ENCODE measurements at regions not wholly inside any gene's neighbourhood (a gene's known extent, or its start where the extent isn't known, plus 50 kb on each side); places are given as distances from the start of the nearest gene placed in this dataset.
"Not testable (repeated sequence)": the region's sequence is repeated elsewhere in the genome, so short reads cannot be mapped to it uniquely, and the experiment has no call there.

DNA sequence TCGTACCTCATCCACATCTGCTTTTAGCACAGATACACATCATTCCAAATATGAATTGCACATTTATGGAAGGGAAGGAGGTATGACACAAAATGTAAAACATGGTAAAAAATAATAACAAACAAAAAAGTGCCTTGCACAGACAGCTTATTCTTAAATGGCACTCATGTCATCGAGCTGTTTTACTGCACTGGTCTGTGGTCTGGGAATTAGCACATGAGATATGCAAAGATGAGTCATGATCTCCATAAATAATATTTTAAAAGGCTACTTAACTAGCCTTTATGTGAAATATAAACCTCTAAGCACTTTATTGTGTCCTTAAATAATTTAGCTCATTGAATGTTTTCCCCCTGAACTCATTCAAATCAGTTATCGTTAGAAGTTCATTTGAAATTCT is 142.2 kb upstream of the ZNF385D start:
- FAIRE-seq (no peak), DNase-seq (ENCODE audit: extremely low spot score, insufficient read length, low read depth) (no peak)

DNA sequence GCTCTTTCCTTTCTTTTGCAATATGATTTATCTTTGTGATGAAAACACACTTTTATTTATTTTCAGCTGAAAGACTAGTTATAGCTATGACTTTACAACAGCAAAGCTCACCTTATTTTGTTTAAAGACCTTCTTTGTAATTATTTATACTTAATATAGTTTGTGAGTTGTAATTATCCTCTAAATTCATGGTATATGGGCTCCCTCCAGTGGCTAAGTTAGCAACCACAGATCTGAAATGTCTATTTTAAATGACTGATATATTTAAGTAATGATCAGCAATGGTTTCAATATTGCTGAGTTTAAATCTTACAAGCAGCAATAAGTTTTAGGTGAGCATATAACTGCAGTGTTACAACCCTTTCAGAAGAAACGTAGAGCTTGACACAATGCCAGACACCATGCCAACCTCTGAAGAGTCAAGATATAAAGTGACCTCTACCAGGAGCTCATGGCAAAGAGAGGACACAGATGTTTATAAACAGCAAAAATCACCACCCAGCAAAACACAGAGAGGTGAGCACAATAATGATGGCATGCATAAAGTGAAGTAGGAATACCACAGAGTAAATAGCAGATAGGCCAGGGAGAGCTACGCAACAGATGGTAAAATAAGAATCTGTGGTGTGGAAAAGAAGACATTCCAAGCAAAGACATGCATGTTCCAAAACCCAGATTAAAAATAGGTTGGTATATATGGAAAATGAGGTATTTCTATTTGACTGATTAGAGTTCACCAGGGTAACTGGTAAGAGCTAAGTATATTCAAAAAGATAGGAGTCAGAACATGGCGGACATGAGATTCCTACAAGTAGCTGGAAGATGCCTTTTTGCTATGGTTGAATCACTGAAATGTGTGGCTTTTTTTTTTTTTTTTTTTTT is 143.7 kb upstream of the ZNF385D start:
- no peak for FAIRE-seq
- no peak for DNase-seq (ENCODE audit: extremely low spot score, insufficient read length, low read depth)

DNA sequence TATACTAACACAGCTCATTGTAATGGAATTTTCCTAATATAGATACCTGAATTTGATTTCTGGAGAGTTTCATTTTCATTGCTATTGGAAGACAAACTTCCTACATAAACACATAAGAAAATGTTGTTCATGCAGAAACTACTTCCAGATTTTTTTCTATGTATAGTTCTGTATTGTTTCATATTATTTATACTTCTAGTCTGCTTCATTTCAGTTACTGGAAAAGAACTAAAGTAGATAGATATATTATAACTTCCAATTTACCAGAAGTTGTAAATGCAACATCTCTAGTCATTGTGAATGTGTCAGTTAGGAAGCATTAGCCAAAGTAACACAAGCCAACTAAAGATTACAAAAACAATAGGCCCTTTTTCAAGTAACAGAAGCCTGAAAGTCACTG is 147.3 kb upstream of the ZNF385D start:
- FAIRE-seq = no peak

DNA sequence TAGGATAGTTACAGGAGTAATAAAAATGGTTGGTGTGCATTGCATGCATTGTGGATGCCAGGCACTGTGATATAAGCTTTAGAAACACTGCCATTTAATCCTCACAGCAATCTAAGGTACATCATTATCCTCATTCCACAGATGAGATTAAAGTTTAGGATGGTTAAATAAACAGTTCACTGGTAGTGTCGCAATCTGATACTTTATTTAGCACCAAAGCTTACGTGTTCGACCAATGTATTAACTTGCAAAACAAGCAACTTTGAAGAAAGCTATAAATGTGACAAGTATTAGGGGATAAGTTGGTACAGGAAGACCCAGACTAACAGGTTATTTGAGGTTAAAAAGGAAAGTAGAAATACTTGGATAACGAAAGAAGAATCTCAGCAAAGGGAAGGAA is 150.5 kb upstream of the ZNF385D start:
- DNase-seq (ENCODE audit: extremely low spot score, insufficient read length, low read depth) (no peak), FAIRE-seq (no peak)

More for the DNA sequence above, 147.3 kb upstream of the ZNF385D start:
- no peak for DNase-seq (ENCODE audit: extremely low spot score, insufficient read length, low read depth)

DNA sequence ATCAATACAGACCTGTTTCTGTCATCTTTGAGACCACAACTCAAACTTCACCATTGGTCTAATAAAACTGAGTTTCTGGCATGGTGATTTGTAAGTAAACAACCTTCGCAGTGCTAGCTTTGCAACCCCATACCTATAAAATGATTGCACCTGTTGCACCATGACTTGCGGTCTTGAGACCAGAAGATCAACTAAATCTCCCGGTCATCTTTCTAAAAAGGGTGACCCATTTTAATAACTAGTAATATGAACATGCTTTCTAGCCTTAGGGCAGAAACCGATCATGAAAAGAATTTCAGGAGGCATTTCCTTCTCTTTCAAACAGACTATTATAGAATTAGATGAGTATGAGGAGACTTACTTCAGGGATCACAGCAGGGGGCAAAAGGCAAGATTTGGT is 151.9 kb upstream of the ZNF385D start:
- FAIRE-seq (no peak), DNase-seq (ENCODE audit: extremely low spot score, insufficient read length, low read depth) (no peak)

DNA sequence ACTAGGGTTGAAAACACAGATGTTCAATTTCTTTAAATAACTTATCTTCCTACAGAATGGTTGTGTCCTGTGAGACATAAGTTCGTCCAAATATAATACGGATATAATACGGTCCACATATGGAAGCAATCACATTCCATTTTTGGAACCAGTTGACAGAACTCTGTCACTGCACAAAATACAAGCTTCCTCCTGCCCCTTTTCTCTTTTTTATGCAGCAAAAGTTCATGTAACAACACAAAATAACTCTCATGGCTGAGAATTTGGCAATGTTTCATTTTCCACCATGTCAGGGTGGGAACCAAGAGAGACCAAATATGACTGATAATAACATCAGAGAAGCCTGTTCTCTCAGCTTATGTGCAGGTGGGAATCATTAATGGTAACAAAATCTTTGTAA is 158.1 kb upstream of the ZNF385D start:
- DNase-seq (ENCODE audit: extremely low spot score, insufficient read length, low read depth) (no peak), FAIRE-seq (no peak)

DNA sequence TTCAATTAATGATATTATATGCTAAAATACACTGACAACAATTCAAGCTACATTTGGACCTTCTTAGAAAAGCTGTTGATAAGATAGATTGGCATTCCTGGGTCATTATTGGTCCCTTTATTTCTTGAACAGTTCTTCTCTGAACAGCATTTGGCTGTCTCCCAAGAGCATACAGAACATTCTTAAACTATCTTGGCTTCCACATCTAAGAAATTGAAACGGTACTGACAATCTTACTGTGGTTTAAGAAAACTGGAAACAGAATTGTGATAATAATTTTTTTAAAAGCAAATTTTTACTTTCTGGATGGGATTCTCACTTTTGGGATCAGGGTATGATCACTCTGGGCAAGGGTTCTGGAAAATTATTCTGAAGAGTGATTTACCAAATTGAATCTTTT is 161.7 kb upstream of the ZNF385D start:
- no peak for FAIRE-seq

DNA sequence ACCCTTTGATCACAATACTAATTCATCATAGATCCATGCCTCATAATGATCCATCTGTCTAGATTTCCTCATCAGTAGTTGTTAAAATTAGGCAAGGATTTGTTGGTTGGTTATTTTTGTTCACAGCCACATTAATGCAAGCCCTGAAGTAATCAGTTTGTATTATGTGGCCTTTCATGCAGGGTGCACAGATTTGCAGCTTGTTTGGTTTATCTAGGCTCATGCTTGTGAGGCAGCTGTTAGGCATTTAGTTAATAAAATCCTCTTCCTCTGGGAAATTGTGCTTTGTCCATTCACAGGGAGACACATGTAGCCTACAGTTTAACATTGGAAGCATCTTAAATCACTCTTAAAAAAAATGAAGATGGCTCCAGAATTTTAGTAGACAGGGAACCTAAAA is 162.8 kb upstream of the ZNF385D start:
- FAIRE-seq (no peak), DNase-seq (ENCODE audit: extremely low spot score, insufficient read length, low read depth) (no peak)

More for the DNA sequence above, 161.7 kb upstream of the ZNF385D start:
- DNase-seq (ENCODE audit: extremely low spot score, insufficient read length, low read depth) = no peak

DNA sequence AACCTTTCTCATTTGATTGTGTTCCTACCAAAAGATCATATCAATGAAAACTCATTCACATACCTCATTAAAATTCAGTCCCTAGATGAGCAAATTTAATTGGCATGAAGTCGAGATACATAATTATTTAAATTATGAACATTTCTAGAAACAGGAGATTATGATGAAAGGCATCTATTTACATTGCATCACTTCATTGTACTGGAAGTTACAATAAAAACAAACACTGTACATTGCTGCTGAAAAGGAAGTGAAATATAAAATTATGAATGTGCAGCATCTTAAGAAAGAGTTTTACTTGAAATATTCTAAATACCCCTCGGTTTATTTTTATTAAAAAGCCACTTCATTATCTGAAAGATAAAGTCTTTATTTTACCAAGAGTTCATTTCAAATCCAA is 163.4 kb upstream of the ZNF385D start:
- FAIRE-seq = no peak

DNA sequence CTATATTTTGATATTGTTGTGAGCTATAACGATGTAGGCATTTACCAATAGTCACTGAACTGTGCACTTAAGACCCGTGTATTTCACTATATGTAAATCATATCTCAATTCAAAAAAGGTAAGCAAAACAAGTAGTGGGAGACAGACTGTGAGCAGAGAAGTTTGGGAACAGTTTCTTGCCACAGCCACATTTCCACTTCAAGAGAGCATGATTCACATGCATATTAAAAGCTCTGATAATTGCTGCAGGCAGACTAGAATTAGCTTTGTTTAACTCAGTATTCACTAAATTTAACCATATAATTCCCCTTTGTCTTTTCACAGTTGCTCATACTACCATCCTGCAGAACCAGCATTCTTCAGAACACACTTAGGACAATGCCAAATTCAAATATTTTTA is 168.4 kb upstream of the ZNF385D start:
- FAIRE-seq = no peak

More for the DNA sequence above, 163.4 kb upstream of the ZNF385D start:
- no peak for DNase-seq (ENCODE audit: extremely low spot score, insufficient read length, low read depth)

DNA sequence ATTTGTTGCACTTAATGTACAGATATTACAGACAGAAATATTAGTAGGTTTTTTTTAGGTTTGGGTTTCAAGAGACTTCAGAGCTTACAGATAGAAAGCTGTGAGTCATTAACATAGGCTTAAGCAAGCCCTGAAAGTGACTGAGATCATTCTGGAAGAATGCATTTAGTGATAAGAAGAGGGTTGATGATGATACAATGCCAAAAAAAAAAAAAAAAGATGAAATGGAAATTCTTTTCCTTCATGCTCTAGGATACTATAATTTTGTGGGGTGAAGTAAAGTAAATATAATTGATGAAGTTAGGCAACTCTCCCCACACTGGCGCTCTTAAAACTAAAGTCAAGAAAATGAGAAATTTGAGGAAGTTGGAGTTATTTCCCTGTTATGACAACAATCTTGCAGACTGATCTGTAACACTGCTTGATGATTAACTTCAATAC is 169.4 kb upstream of the ZNF385D start:
- DNase-seq (ENCODE audit: extremely low spot score, insufficient read length, low read depth) (no peak), FAIRE-seq (no peak)

More for the DNA sequence above, 168.4 kb upstream of the ZNF385D start:
- DNase-seq (ENCODE audit: extremely low spot score, insufficient read length, low read depth) = no peak

DNA sequence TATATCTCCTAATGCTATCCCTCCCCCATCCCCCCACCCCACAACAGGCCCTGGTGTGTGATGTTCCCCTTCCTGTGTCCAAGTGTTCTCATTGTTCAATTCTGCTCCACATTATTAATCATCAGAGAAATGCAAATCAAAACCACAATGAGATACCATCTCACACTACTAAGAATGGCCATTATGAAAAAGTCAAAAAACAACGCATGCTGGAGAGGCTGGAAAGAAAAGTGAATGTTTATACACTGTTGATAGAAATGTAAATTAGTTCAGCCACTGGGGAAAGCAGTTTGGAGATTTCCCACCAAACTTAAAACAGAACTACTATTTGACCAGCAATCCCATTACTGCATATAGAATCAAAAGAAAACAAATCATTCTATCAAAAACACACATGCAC is 172.1 kb upstream of the ZNF385D start:
- not testable (repeated sequence) for FAIRE-seq; DNase-seq (ENCODE audit: extremely low spot score, insufficient read length, low read depth)

DNA sequence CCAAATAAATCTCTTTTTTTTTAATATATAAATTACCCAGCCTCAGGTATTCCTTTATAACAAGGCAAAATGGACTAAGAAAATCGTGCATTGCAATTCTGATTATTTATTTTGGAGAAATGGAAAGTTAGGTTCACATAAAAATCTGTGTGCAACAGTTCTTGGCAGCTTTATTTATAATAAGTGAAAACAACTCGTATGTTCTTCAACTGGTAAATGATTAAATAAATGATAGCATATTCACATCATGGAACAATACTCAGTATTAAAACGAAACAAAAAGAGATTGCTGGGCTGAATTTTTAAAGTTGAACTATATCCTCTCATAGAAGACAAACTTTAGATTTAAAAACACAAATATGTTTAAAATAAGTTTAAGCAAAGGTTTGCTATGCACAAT is 176.3 kb upstream of the ZNF385D start:
- no peak for FAIRE-seq
- DNase-seq (ENCODE audit: extremely low spot score, insufficient read length, low read depth) = no peak

DNA sequence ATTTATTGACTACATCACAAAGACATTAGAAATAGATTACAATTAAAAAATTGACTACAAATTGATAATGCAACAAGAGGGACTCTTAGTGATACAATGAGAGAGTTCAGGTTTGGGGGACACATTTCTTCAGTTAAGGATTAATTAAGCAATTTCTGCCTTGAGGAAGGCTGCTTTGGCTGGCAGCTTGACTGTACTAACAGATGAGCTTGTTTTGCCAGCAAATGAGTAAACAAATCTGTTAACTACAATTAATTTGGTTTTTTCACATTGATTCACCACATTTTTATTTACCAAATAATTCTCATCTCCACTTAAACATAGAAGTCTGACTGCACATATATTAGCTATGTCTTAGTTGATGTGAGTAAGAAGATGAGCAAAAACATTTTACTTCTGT is 183.6 kb upstream of the ZNF385D start:
- FAIRE-seq = no peak

DNA sequence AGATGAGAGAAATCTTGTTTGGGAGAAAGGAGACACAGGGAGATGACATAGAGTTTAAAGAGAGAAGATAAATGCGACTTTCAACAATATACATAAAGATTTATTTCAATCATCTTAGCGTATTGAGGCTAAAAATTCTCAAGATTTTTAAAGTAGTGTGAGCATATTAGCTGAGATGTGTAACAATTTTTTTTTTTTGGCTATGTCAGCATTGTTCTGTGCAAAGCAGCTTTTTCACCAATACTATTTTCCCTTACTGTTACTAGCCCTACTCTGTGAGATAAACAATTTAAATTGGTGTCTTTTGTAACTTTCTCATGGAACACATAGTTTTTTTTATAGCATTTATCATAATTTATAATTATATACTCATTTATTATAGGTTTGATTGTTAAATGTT is 185.2 kb upstream of the ZNF385D start:
- DNase-seq (ENCODE audit: extremely low spot score, insufficient read length, low read depth) (no peak), FAIRE-seq (no peak)

More for the DNA sequence above, 183.6 kb upstream of the ZNF385D start:
- no peak for DNase-seq (ENCODE audit: extremely low spot score, insufficient read length, low read depth)

DNA sequence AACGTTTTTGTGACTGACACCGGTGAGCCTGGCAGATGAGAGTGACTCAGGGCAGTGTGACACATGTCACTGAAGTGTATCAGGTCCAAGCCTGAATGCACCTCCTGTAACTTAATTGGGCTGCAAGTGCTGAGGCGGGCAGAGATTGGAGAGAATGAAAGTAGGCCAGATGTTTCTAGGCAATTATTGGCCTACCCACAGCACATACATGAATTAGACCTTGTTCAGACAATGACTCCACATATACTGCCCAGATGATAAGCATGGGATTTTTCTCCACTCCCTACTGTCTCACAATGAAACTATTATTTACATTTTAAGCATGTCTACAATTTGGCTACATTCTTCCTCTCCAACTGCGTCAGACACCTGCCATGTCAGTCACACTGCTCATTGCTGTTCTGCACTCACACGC is 187.3 kb upstream of the ZNF385D start:
- no peak for FAIRE-seq
- no peak for DNase-seq (ENCODE audit: extremely low spot score, insufficient read length, low read depth)

DNA sequence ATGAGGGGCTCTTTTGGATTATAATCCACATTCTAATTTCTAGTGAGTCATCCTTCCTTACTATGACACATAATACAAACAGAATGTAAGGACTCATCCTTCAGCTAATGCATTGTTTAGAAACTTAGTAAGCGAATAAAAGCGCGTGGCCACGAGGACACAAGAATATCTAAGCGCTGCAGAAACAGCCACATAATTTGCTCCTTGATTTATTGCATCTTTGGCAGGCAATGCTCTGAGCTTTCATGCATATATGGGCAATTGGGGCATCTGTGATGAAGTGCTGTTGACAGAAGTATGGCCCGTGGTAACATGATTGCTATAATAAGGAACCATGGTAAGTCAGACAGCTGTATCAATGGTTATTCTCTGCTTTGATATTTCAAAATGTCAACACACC is 191.3 kb upstream of the ZNF385D start:
- DNase-seq (ENCODE audit: extremely low spot score, insufficient read length, low read depth) = no peak
- no peak for FAIRE-seq

DNA sequence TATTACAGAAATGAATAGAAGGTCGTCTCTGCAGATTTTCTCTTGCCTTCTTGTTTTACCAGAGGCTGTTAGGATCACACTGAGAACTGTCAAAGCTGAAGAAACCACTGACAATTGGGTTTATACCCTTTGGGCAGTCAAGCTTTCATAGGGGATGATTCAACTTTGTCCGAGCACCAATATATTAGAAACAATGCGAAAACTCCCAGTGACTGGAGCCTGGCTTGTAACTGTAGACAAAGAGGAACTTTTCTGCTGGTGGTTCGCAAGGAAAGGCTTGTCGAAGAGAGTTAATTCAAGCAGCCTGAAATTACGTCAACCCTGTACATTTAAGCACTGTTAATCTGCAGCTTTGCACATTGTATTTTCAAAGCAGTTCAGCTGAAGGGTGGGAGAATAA is 193.2 kb upstream of the ZNF385D start:
- FAIRE-seq (no peak), DNase-seq (ENCODE audit: extremely low spot score, insufficient read length, low read depth) (no peak)

DNA sequence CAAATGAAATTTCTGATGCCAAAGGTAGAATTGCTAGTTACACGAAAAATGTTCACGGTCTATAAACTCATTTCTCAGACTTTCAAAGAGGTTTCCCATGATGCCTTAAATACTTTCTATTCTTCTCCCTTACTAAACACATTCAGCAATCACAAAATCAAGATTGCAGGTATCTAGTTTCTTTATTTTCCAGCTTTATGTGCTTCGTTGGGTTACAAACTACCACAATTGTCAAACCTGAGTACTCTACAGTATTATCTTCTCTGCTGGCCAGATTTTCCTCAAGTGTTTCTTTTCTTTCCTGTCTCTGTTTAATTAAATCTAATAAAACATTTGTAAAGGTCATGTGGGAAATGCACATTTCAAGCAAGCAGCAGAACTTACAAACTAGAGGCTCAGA is 201.8 kb upstream of the ZNF385D start:
- FAIRE-seq = no peak
- no peak for DNase-seq (ENCODE audit: extremely low spot score, insufficient read length, low read depth)

DNA sequence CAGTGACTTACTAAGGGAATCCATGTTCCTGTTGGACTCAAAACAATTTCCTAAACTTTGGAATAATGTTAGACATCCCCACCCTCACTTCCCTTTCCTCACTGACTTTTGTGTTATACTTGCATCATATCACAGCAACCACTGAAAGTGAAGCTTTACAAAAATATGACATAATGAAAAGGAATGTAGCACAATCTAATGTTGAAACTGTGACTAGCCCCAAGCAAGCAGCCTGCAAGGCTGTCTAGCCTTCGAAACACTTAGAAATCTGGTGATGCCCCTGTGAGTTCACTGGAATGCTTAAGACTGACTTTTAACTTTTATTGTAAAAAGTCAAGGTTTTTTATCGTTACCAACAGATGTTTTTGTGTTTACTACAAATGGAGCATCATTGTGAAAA is 203.7 kb upstream of the ZNF385D start:
- no peak for FAIRE-seq
- no peak for DNase-seq (ENCODE audit: extremely low spot score, insufficient read length, low read depth)

DNA sequence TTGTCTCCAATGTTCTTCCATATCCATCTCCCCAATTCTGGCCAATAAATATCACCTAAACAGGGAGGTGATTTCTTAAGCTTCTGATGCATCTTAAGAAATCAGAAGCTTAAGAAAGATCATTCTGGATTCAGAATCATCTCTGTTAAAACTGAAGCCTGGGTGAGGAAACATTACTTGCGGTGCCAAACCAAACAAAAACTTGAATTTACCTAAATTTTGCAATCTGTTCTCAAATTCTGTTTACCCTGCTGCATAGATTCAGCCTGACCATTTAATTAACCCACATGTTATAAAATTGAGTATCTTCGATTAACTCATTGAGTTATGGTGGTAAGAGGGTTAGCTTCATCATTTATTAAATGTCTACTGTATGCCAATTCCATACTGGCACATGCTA is 204.4 kb upstream of the ZNF385D start:
- DNase-seq (ENCODE audit: extremely low spot score, insufficient read length, low read depth) = no peak
- no peak for FAIRE-seq

DNA sequence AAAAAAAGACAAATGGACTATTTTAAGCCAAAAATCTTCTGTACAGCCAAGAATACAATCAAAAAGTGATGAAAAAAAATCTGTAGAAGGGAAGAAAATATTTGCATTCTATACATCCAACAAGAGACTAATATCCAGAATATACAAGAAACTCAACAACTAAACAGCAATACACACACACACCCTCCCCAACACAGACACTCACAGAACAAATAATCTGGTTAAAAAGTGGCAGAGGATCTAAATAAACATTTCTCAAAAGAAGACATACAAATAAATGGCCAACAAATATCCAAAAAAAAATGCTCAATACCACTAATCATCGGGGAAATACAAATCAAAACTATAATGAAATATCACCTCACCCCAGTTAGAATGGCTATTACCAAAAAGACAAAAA is 209.0 kb upstream of the ZNF385D start:
- DNase-seq (ENCODE audit: extremely low spot score, insufficient read length, low read depth) (no peak), FAIRE-seq (no peak)
